Neural cell (in vitro differentiated cells): ENCODE measurements at regions not wholly inside any gene's neighbourhood (a gene's known extent, or its start where the extent isn't known, plus 50 kb on each side); places are given as distances from the start of the nearest gene placed in this dataset.

Experiments
- H2AFZ ChIP-seq: fragments of 200-600, 300-800 bp; sonication (generic), shearing (Covaris generic); 2 replicates; pipeline ENCODE4 v1.6.0; 2014; ENCODE audit warnings: low read depth, mild to moderate bottlenecking, antibody characterized with exemption, low read length, moderate library complexity
- H3F3A ChIP-seq: fragments of 200-600 bp; shearing (Covaris generic); 2 replicates; pipeline ENCODE4 v1.6.1; 2016; ENCODE audit warnings: mild to moderate bottlenecking, moderate library complexity, mixed read lengths, antibody characterized with exemption, low read length; ENCODE audit not compliant: insufficient read depth, poor library complexity, severe bottlenecking
- H3K27ac ChIP-seq: fragments of 200-600, 300-800 bp; sonication (generic), shearing (Covaris generic); 2 replicates; pipeline ENCODE4 v1.5.1; 2014; ENCODE audit warnings: mild to moderate bottlenecking, low read length, moderate library complexity
- H3K27me3 ChIP-seq: fragments of 300-800, 200-600 bp; sonication (generic), shearing (Covaris generic); 2 replicates; pipeline ENCODE4 v1.6.0; 2014; ENCODE audit warnings: mild to moderate bottlenecking, low read depth, low read length, moderate library complexity; ENCODE audit not compliant: insufficient read depth
- H3K36me3 ChIP-seq: fragments of 300-800, 200-600 bp; sonication (generic), shearing (Covaris generic); 2 replicates; pipeline ENCODE4 v1.5.1; 2014; ENCODE audit warnings: mild to moderate bottlenecking, antibody characterized with exemption, low read length, moderate library complexity; ENCODE audit not compliant: insufficient read depth
- H3K4me2 ChIP-seq: fragments of 300-800, 200-600 bp; sonication (generic), shearing (Covaris generic); 2 replicates; pipeline ENCODE4 v1.6.0; 2014; ENCODE audit warnings: mild to moderate bottlenecking, low read length
- H3K4me3 ChIP-seq: fragments of 300-800, 200-600 bp; sonication (generic), shearing (Covaris generic); 2 replicates; pipeline ENCODE4 v1.5.1; 2014; ENCODE audit warnings: mild to moderate bottlenecking, low read length, moderate library complexity
- H3K79me2 ChIP-seq: fragments of 200-600 bp; shearing (Covaris generic); replicated peaks from 2 replicates; pipeline ENCODE4 v1.6.0; 2014; ENCODE audit warnings: mild to moderate bottlenecking, low read length, moderate library complexity; ENCODE audit not compliant: insufficient read depth
- H3K9ac ChIP-seq: fragments of 300-800, 200-600 bp; sonication (generic), shearing (Covaris generic); 2 replicates; pipeline ENCODE4 v1.6.1; 2016; ENCODE audit warnings: mild to moderate bottlenecking, low read length, mixed read lengths
- H3K9me2 ChIP-seq: fragments of 200-600 bp; shearing (Covaris generic); 2 replicates; pipeline ENCODE4 v1.6.1; 2016; ENCODE audit warnings: mild to moderate bottlenecking, low read length, mixed read lengths; ENCODE audit not compliant: insufficient read depth
- H3K9me3 ChIP-seq: fragments of 200-600, 300-800 bp; sonication (generic), shearing (Covaris generic); 2 replicates; pipeline ENCODE4 v1.6.1; 2016; ENCODE audit warnings: mild to moderate bottlenecking, mixed run types, low read length, moderate library complexity, mixed read lengths
- H4K20me1 ChIP-seq: fragments of 200-600 bp; shearing (Covaris generic); 2 replicates; pipeline ENCODE4 v1.6.1; 2016; ENCODE audit warnings: mild to moderate bottlenecking, mixed run types; ENCODE audit not compliant: insufficient read depth
- EP300 ChIP-seq: fragments of 450-650 bp; conservative IDR thresholded peaks from 2 replicates; pipeline ENCODE4 v1.6.1; 2014; ENCODE audit warnings: antibody characterized with exemption, mild to moderate bottlenecking, moderate library complexity; ENCODE audit not compliant: poor library complexity, severe bottlenecking
- EZH2 ChIP-seq: fragments of 200-600, 300-800 bp; shearing (Covaris generic), sonication (generic); IDR thresholded peaks from 2 replicates; pipeline ENCODE4 v1.6.1; 2014; ENCODE audit warnings: antibody characterized with exemption, low read length, borderline replicate concordance, mild to moderate bottlenecking; ENCODE audit not compliant: insufficient read depth, poor library complexity, severe bottlenecking
- MXI1 ChIP-seq: fragments of 450-650 bp; conservative IDR thresholded peaks from 2 replicates; pipeline ENCODE4 v1.6.1; 2014; ENCODE audit warnings: antibody characterized with exemption, mild to moderate bottlenecking; ENCODE audit not compliant: poor library complexity, severe bottlenecking
- POLR2AphosphoS5 ChIP-seq: IDR thresholded peaks from 2 replicates; pipeline ENCODE4 v1.6.1; 2012
- RAD21 ChIP-seq: fragments of 450-650 bp; conservative IDR thresholded peaks from 2 replicates; pipeline ENCODE4 v1.6.1; 2014; ENCODE audit warnings: antibody characterized with exemption, mild to moderate bottlenecking, moderate library complexity
- SMC3 ChIP-seq: fragments of 450-650 bp; conservative IDR thresholded peaks from 2 replicates; pipeline ENCODE4 v1.6.1; 2014; ENCODE audit warnings: antibody characterized with exemption, mild to moderate bottlenecking, moderate library complexity; ENCODE audit not compliant: poor library complexity
- TAF1 ChIP-seq: IDR thresholded peaks from 2 replicates; pipeline ENCODE4 v1.6.1; 2012; ENCODE audit warnings: low read depth
- TF ChIP-seq, protein P1 (sequence below): IDR thresholded peaks from 2 replicates; pipeline ENCODE4 v1.6.1; 2012; ENCODE audit warnings: borderline replicate concordance
- TF ChIP-seq, protein P2 (sequence below): fragments of 450-650 bp; IDR thresholded peaks from 2 replicates; pipeline ENCODE4 v1.5.1; 2014; ENCODE audit warnings: antibody characterized with exemption, mild to moderate bottlenecking, moderate library complexity; ENCODE audit not compliant: poor library complexity, severe bottlenecking

DNA sequence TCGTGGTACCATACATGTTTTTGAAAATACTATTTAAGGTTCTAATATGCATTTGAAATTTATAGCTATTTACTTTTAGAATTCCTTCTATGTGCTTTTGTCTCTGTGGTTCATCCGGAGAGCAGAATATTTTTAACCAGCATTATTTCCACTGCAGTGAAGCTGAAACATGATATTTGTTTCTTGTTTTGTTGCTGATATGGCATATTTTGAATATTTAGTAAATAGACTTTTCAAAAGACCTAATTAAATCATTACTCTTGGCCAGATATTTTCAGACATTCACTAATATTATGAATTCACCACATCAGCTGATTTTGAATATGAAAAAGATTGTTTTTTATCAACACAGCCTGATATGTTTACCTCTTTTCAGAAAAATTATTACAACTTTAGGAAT, 87.0 kb downstream of the FAT4 start:
- Histone ChIP-seq H4K20me1 (no peaks in the 10 kb centered on the region), H3K27me3 (no peaks in the 10 kb centered on the region), H3K9me2 (no peaks in the 10 kb centered on the region), H3K27ac (no peak overlapping the region), H3K36me3 (no peaks in the 10 kb centered on the region), H3F3A (no peaks in the 10 kb centered on the region), H3K79me2 (no peaks in the 10 kb centered on the region), H3K9me3 (no peaks in the 10 kb centered on the region), H3K4me3 (no peak overlapping the region), H3K4me2 (no peak overlapping the region), H2AFZ (no peak overlapping the region), H3K9ac (no peak overlapping the region)
- TF ChIP-seq SMC3: no peak

DNA sequence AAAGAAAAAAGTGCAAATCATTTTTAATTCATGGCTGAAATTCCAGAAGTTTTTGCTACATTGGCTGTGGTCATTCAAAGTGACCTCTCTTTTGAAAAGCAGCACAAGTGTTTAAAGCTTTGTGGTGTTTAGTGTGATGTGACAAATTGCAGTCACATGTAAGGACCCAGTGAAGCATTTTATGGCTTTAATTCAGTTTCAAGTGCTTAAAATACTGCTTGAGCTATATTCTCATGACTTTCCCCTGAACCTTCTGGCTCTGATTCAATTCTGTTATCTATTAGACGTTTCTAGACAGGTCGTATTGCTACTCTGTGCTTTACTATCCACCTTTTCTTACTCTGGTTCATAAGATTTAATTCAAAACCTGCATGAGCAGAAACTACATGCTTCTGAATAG, 105.8 kb downstream of the FAT4 start:
- no peak for TF ChIP-seq RAD21
- TF ChIP-seq, protein P1, sequence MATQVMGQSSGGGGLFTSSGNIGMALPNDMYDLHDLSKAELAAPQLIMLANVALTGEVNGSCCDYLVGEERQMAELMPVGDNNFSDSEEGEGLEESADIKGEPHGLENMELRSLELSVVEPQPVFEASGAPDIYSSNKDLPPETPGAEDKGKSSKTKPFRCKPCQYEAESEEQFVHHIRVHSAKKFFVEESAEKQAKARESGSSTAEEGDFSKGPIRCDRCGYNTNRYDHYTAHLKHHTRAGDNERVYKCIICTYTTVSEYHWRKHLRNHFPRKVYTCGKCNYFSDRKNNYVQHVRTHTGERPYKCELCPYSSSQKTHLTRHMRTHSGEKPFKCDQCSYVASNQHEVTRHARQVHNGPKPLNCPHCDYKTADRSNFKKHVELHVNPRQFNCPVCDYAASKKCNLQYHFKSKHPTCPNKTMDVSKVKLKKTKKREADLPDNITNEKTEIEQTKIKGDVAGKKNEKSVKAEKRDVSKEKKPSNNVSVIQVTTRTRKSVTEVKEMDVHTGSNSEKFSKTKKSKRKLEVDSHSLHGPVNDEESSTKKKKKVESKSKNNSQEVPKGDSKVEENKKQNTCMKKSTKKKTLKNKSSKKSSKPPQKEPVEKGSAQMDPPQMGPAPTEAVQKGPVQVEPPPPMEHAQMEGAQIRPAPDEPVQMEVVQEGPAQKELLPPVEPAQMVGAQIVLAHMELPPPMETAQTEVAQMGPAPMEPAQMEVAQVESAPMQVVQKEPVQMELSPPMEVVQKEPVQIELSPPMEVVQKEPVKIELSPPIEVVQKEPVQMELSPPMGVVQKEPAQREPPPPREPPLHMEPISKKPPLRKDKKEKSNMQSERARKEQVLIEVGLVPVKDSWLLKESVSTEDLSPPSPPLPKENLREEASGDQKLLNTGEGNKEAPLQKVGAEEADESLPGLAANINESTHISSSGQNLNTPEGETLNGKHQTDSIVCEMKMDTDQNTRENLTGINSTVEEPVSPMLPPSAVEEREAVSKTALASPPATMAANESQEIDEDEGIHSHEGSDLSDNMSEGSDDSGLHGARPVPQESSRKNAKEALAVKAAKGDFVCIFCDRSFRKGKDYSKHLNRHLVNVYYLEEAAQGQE: no peak
- TF ChIP-seq TAF1: no peak
- TF ChIP-seq, protein P2, sequence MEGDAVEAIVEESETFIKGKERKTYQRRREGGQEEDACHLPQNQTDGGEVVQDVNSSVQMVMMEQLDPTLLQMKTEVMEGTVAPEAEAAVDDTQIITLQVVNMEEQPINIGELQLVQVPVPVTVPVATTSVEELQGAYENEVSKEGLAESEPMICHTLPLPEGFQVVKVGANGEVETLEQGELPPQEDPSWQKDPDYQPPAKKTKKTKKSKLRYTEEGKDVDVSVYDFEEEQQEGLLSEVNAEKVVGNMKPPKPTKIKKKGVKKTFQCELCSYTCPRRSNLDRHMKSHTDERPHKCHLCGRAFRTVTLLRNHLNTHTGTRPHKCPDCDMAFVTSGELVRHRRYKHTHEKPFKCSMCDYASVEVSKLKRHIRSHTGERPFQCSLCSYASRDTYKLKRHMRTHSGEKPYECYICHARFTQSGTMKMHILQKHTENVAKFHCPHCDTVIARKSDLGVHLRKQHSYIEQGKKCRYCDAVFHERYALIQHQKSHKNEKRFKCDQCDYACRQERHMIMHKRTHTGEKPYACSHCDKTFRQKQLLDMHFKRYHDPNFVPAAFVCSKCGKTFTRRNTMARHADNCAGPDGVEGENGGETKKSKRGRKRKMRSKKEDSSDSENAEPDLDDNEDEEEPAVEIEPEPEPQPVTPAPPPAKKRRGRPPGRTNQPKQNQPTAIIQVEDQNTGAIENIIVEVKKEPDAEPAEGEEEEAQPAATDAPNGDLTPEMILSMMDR: no peak
- TF ChIP-seq EZH2: no peak
- TF ChIP-seq POLR2AphosphoS5: no peak
- no peak for TF ChIP-seq MXI1
- TF ChIP-seq SMC3: no peak
- TF ChIP-seq EP300: no peak
- Histone ChIP-seq H3K36me3 (no peaks in the 10 kb centered on the region), H4K20me1 (no peaks in the 10 kb centered on the region), H3K9ac (no peak overlapping the region), H3K27ac (no peak overlapping the region), H3K27me3 (no peaks in the 10 kb centered on the region), H3K9me3 (peaks cover 3% of the 10 kb centered on the region), H2AFZ (no peak overlapping the region), H3K79me2 (no peaks in the 10 kb centered on the region), H3K9me2 (no peaks in the 10 kb centered on the region), H3K4me3 (no peak overlapping the region), H3F3A (no peaks in the 10 kb centered on the region), H3K4me2 (no peak overlapping the region)

DNA sequence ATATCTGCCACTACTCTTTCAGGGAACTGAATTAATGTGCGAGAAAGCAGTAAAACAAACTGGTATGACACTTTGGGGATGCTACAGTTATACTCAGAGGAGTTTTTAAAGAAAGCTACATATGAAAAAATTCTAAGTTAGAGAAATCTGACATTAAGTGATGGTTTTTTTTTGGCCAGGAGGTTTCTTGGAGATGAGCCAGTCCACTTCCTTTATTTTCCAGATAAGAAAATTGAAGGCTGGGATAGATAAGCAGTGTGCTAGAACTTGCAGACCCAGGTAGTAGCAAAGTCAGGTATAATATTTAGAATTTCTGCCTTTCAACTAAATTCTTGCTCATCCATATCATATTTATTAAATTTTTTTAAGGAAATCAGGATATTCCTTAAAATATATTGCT, 106.8 kb downstream of the FAT4 start:
- H3K79me2 ChIP-seq: no peaks in the 10 kb centered on the region
- H3K4me3 ChIP-seq: no peak overlapping the region
- no peak overlapping the region for H2AFZ ChIP-seq
- no peaks in the 10 kb centered on the region for H3K36me3 ChIP-seq
- H3K9ac ChIP-seq: no peak overlapping the region
- H3K4me2 ChIP-seq: no peak overlapping the region
- no peaks in the 10 kb centered on the region for H3K9me2 ChIP-seq
- H3K9me3 ChIP-seq: peaks cover 3% of the 10 kb centered on the region
- no peaks in the 10 kb centered on the region for H3K27me3 ChIP-seq
- H3K27ac ChIP-seq: no peak overlapping the region
- no peaks in the 10 kb centered on the region for H4K20me1 ChIP-seq
- no peaks in the 10 kb centered on the region for H3F3A ChIP-seq
- TF ChIP-seq SMC3: no peak
- no peak for TF ChIP-seq TAF1
- TF ChIP-seq EP300: no peak
